Lung (tissue), 11 donors: ENCODE measurements at regions not wholly inside any gene's neighbourhood (a gene's known extent, or its start where the extent isn't known, plus 50 kb on each side); places are given as distances from the start of the nearest gene placed in this dataset.

Experiments
- ATAC-seq: fragments of 200-7000 bp; cut with Tn5 transposase; one replicate; pipeline ENCODE4 v1.9.1; 2020; ENCODE audit warnings: moderate number of reproducible peaks; ENCODE audit not compliant: insufficient read depth, low FRiP score
- DNase-seq, 3 donors: peaks; one replicate each; pipeline ENCODE4 v3.0.0-alpha.2; 2013 to 2017
- H3K27ac ChIP-seq, 2 donors: one replicate each; pipeline ENCODE4 v1.5.1; 2013; ENCODE audit warnings: mild to moderate bottlenecking in 2 of 2, moderate library complexity in 2 of 2, control low read depth in 1 of 2, inconsistent platforms in 1 of 2, low read depth in 1 of 2, low read length in 1 of 2
- H3K27me3 ChIP-seq, 3 donors: one replicate each; pipeline ENCODE4 v1.5.1; 2013; ENCODE audit warnings: low read length in 2 of 3; ENCODE audit not compliant: control insufficient read depth in 3 of 3, insufficient read depth in 3 of 3
- H3K36me3 ChIP-seq, 4 donors: one replicate each; pipeline ENCODE4 v1.5.1; 2013; ENCODE audit warnings: low read length in 4 of 4, mild to moderate bottlenecking in 1 of 4, moderate library complexity in 1 of 4; ENCODE audit not compliant: control insufficient read depth in 4 of 4, insufficient read depth in 4 of 4
- H3K4me1 ChIP-seq, 5 donors: one replicate each; pipeline ENCODE4 v1.5.1; 2013; ENCODE audit warnings: low read length in 5 of 5, mild to moderate bottlenecking in 2 of 5, moderate library complexity in 1 of 5; ENCODE audit not compliant: control insufficient read depth in 5 of 5, insufficient read depth in 5 of 5
- H3K4me3 ChIP-seq: one replicate; pipeline ENCODE4 v1.5.1; 2013; ENCODE audit warnings: mild to moderate bottlenecking, control low read depth, moderate library complexity
- H3K9ac ChIP-seq, 2 donors: one replicate each; pipeline ENCODE4 v1.5.1; 2013; ENCODE audit warnings: low read length in 2 of 2, control low read depth in 1 of 2; ENCODE audit not compliant: insufficient read depth in 1 of 2
- H3K9me3 ChIP-seq, 4 donors: one replicate each; pipeline ENCODE4 v1.5.1; 2013; ENCODE audit warnings: low read length in 3 of 4, mild to moderate bottlenecking in 1 of 4, moderate library complexity in 1 of 4; ENCODE audit not compliant: control insufficient read depth in 4 of 4, insufficient read depth in 3 of 4
- WGBS, 2 donors: extraction: QIAGEN DNeasy Blood & Tissue Kit; methylation state at CpG; one replicate each; pipeline ENCODE4 v1.1.7; 2013; 5-methylcytosine and 5-hydroxymethylcytosine counted together
- TF ChIP-seq, protein P1 (sequence below): IDR thresholded peaks from 2 replicates; pipeline ENCODE4 v1.5.1; 2012; ENCODE audit warnings: mild to moderate bottlenecking; ENCODE audit errors: control extremely low read depth, extremely low read depth
- donor health status: control.
- donor health status: control.
- donor health status: Bipolar disorder and iron deficiency.
- donor health status: healthy.
- donor health status: DM: yes; HTN: yes; CAD: no.

GRCh38 chr16:55403464-55403863 lies 75.5 kb upstream of the MMP2 start:
- WGBS, 2 donors = 90 to 93% methylated on average over 1 of the region's 1 CpG
- H3K36me3 ChIP-seq = no peaks in the 10 kb centered on the region
- H3K4me3 ChIP-seq = no peak overlapping the region
- H3K4me1 ChIP-seq = no peaks in the 10 kb centered on the region
- H3K9ac ChIP-seq = no peak overlapping the region
- peaks cover 2 to 7% (median 6%) of the 10 kb centered on the region in 3 donors for H3K27me3 ChIP-seq
- no peak overlapping the region for H3K27ac ChIP-seq
- DNase-seq (no peak), ATAC-seq (no peak)
- TF ChIP-seq, protein P1, sequence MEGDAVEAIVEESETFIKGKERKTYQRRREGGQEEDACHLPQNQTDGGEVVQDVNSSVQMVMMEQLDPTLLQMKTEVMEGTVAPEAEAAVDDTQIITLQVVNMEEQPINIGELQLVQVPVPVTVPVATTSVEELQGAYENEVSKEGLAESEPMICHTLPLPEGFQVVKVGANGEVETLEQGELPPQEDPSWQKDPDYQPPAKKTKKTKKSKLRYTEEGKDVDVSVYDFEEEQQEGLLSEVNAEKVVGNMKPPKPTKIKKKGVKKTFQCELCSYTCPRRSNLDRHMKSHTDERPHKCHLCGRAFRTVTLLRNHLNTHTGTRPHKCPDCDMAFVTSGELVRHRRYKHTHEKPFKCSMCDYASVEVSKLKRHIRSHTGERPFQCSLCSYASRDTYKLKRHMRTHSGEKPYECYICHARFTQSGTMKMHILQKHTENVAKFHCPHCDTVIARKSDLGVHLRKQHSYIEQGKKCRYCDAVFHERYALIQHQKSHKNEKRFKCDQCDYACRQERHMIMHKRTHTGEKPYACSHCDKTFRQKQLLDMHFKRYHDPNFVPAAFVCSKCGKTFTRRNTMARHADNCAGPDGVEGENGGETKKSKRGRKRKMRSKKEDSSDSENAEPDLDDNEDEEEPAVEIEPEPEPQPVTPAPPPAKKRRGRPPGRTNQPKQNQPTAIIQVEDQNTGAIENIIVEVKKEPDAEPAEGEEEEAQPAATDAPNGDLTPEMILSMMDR = no peak
- H3K9me3 ChIP-seq = peaks cover 0 to 3% (median 0%) of the 10 kb centered on the region in 4 donors

DNA sequence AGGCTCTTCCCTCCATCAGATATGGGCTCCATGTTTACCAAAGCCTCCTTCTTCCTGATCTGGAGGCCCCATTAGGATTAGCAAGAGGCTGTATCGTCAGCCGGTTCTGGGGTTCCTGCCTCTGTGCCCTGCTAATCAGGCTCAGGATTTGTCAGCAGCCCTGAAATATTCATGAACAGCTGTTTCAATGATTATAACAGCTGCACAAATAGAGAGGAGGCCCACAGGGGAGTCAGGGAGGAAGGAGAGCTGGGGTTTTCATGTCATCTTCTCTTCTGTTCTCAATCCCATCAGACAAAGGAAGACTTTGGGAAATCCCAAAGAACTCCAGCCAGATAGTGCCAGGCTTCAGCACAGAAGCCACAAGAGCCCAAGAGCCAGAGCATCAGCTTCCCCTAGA lies 72.3 kb upstream of the MMP2 start:
- H3K9me3 ChIP-seq = peaks cover 0 to 3% (median 0%) of the 10 kb centered on the region in 4 donors
- H3K27me3 ChIP-seq = peaks cover 1 to 7% (median 6%) of the 10 kb centered on the region in 3 donors
- TF ChIP-seq, protein P1 = no peak
- H3K27ac ChIP-seq = no peak overlapping the region
- no peaks in the 10 kb centered on the region for H3K36me3 ChIP-seq
- 89 to 91% methylated on average over 2 of the region's 2 CpGs for WGBS, 2 donors
- no peak for DNase-seq
- no peaks in the 10 kb centered on the region for H3K4me1 ChIP-seq
- H3K4me3 ChIP-seq = no peak overlapping the region
- ATAC-seq = no peak
- H3K9ac ChIP-seq = no peak overlapping the region

GRCh38 chr16:55408661-55409060 lies 70.3 kb upstream of the MMP2 start:
- 69 to 74% methylated on average over 6 of the region's 6 CpGs for WGBS, 2 donors
- Histone ChIP-seq H3K27ac (no peak overlapping the region), H3K9me3 (peaks cover 0 to 1% (median 0%) of the 10 kb centered on the region in 4 donors), H3K9ac (no peak overlapping the region), H3K36me3 (no peaks in the 10 kb centered on the region), H3K27me3 (peaks cover 2 to 11% (median 5%) of the 10 kb centered on the region in 3 donors), H3K4me1 (no peaks in the 10 kb centered on the region), H3K4me3 (no peak overlapping the region)
- no peak for ATAC-seq
- DNase-seq = no peak
- TF ChIP-seq, protein P1 = no peak

GRCh38 chr16:55411231-55411630 lies 67.8 kb upstream of the MMP2 start:
- H3K27ac ChIP-seq = no peak overlapping the region
- DNase-seq = peak in 1 of 3 donors; percentile 11
- H3K9me3 ChIP-seq = peaks cover 0 to 1% (median 0%) of the 10 kb centered on the region in 4 donors
- H3K27me3 ChIP-seq = peaks cover 0 to 20% (median 0%) of the 10 kb centered on the region in 3 donors
- no peaks in the 10 kb centered on the region for H3K4me1 ChIP-seq
- no peaks in the 10 kb centered on the region for H3K36me3 ChIP-seq
- 67 to 85% methylated on average over 3 of the region's 3 CpGs for WGBS, 2 donors
- H3K9ac ChIP-seq = no peak overlapping the region
- H3K4me3 ChIP-seq = no peak overlapping the region
- TF ChIP-seq, protein P1 = no peak
- ATAC-seq = no peak
